Panc1 (cell line): ENCODE measurements at regions not wholly inside any gene's neighbourhood (a gene's known extent, or its start where the extent isn't known, plus 50 kb on each side); places are given as distances from the start of the nearest gene placed in this dataset.

Source experiments
- ATAC-seq: fragments of 200-7000 bp; cut with Tn5 transposase; 2 replicates; pipeline ENCODE4 v1.9.1; 2020; ENCODE audit warnings: mild to moderate bottlenecking, moderate library complexity
- BruUV-seq: library from RNA; stranded (reverse); fragments of 400-500 nt; replicated peaks from 2 replicates; lab custom pipeline; 2021; lab: Mats Ljungman, UMichigan
- CTCF ChIA-PET: fragments of 300-600 bp; sonication (Branson Sonifier 250); formaldehyde crosslinking; loops from one replicate; lab custom pipeline; 2022; ENCODE audit warnings: antibody characterized with exemption; lab: Charles Lee
- POLR2A ChIA-PET: fragments of 300-600 bp; sonication (Branson Sonifier 250); formaldehyde crosslinking; loops from one replicate; lab custom pipeline; 2022; ENCODE audit warnings: antibody characterized with exemption; lab: Charles Lee
- DNase-seq: peaks from one replicate; pipeline ENCODE4 v3.0.0-alpha.2; 2010; ENCODE audit warnings: low read depth, low spot score
- H3K27ac ChIP-seq: 2 replicates; pipeline ENCODE4 v1.5.1; 2011; ENCODE audit warnings: mild to moderate bottlenecking, low read length, inconsistent platforms
- H3K27me3 ChIP-seq: fragments of 200-500 bp; sonication (Bioruptor generic); 2 replicates; pipeline ENCODE4 v1.6.0; 2014; ENCODE audit warnings: low read length, inconsistent platforms; ENCODE audit not compliant: control insufficient read depth, insufficient read depth
- H3K36me3 ChIP-seq: fragments of 200-500 bp; sonication (Bioruptor generic); 2 replicates; pipeline ENCODE4 v1.5.1; 2014; ENCODE audit warnings: inconsistent platforms, mild to moderate bottlenecking, low read length, moderate library complexity; ENCODE audit not compliant: control insufficient read depth, insufficient read depth
- H3K4me1 ChIP-seq: 2 replicates; pipeline ENCODE4 v1.5.1; 2011; ENCODE audit warnings: inconsistent platforms, mild to moderate bottlenecking, low read length, moderate library complexity; ENCODE audit not compliant: control insufficient read depth, insufficient read depth
- H3K4me3 ChIP-seq, 2 experiments: 2 replicates each; pipeline ENCODE4 v1.5.1; 2011 to 2012; ENCODE audit warnings: low read depth in 2 of 2, low read length in 2 of 2, mild to moderate bottlenecking in 2 of 2, inconsistent platforms in 1 of 2, moderate library complexity in 1 of 2
- H3K9me3 ChIP-seq: fragments of 200-500 bp; sonication (Bioruptor generic); 2 replicates; pipeline ENCODE4 v1.5.1; 2014; ENCODE audit warnings: low read depth, mild to moderate bottlenecking, inconsistent platforms, low read length, moderate library complexity; ENCODE audit not compliant: control insufficient read depth, insufficient read depth
- REST ChIP-seq, 2 experiments: IDR thresholded peaks; 2 replicates each; pipeline ENCODE4 v1.6.1; 2011 to 2012; ENCODE audit warnings: low read depth in 2 of 2, control low read depth in 1 of 2, low read length in 1 of 2, mild to moderate bottlenecking in 1 of 2, moderate library complexity in 1 of 2; ENCODE audit not compliant: insufficient read depth in 1 of 2
- SIN3A ChIP-seq: IDR thresholded peaks from 2 replicates; pipeline ENCODE4 v1.6.1; 2012; ENCODE audit warnings: low read depth, mild to moderate bottlenecking, low read length, moderate library complexity, borderline replicate concordance; ENCODE audit not compliant: insufficient read depth
- TCF7L2 ChIP-seq: IDR thresholded peaks from 2 replicates; pipeline ENCODE4 v1.6.1; 2011; ENCODE audit warnings: mild to moderate bottlenecking, low read depth, low read length, inconsistent platforms
- in situ Hi-C: cut with HindIII; loops from 2 replicates; pipeline ENCODE4 v1.10.0; 2016; ENCODE audit warnings: low sequenced_read_pairs, low pct_unique_long_range_greater_than_20kb
- intact Hi-C: fragments of 100-400 bp; cut with micrococcal nuclease; formaldehyde crosslinking; loops from one replicate; pipeline ENCODE4 v1.10.0; 2022; ENCODE audit not compliant: unreplicated experiment
- TF ChIP-seq, protein P1 (sequence below): fragments of 450-650 bp; IDR thresholded peaks from 2 replicates; pipeline ENCODE4 v1.5.1; 2017; ENCODE audit warnings: mild to moderate bottlenecking

DNA sequence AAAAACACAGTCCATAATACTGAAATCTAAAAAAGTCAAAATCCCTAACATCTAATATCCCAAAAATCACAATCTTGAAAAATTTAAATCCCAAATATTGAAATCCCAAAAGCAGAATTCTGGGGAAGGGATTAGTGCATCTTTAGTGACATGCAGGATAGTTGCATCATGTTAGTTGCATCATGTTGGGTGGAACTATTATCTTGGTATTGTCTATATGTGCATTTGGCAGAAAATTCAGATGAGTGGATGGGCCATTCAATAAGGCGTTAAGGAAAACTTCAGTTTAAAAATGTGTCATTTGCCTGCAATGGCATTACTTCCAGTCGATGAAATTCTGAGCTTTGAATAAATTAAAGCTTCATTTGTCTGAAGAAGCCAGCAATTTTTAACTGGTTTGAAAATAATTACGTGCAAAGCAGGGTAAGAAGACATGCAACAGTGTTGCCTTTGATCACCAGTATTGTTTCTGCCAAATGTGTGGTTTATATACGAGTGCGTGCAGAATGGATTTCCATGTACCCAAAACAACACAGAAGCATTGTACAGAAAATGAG lies 221.4 kb upstream of the NFE2L3 start:
- Histone ChIP-seq H3K27ac (no peak overlapping the region), H3K4me3 (no peak overlapping the region), H3K36me3 (no peaks in the 10 kb centered on the region), H3K4me1 (no peaks in the 10 kb centered on the region), H3K9me3 (no peaks in the 10 kb centered on the region), H3K27me3 (peaks cover 10% of the 10 kb centered on the region; the same call in 1 of the 2 replicates)
- intact Hi-C loops (no loop called here), in situ Hi-C loops (no loop called here)
- ChIA-PET CTCF (no interaction called here), POLR2A (no interaction called here)
- no peak for DNase-seq
- TF ChIP-seq REST (IDR thresholded peaks at IDR 0.05; ENCODE audit: insufficient read depth in 1 of 2, low read depth in 2 of 2, low read length in 1 of 2) (no peak), SIN3A (no peak)
- TF ChIP-seq, protein P1, sequence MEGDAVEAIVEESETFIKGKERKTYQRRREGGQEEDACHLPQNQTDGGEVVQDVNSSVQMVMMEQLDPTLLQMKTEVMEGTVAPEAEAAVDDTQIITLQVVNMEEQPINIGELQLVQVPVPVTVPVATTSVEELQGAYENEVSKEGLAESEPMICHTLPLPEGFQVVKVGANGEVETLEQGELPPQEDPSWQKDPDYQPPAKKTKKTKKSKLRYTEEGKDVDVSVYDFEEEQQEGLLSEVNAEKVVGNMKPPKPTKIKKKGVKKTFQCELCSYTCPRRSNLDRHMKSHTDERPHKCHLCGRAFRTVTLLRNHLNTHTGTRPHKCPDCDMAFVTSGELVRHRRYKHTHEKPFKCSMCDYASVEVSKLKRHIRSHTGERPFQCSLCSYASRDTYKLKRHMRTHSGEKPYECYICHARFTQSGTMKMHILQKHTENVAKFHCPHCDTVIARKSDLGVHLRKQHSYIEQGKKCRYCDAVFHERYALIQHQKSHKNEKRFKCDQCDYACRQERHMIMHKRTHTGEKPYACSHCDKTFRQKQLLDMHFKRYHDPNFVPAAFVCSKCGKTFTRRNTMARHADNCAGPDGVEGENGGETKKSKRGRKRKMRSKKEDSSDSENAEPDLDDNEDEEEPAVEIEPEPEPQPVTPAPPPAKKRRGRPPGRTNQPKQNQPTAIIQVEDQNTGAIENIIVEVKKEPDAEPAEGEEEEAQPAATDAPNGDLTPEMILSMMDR = no peak
- BruUV-seq = no TSS peak
- no peak for ATAC-seq

DNA sequence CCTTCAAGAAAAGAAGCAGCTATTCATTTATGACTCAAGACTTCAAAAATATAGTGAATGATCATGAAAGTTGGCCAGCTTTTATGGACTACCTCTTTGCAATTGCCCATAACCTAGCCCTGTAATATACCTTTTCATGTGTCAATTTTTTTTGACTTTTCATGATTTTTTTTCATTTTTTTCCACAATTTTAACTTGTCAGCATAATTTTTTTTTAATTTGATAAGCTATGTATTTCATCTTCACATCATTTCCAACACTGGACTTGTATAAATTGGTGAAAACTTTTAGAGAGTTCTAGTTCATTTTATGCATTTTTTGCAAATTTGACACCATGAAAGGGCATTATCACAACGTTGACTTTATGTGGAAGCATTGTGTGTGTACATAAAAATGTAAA lies 220.8 kb upstream of the NFE2L3 start:
- BruUV-seq = no TSS peak
- TF ChIP-seq, protein P1 = no peak
- TF ChIP-seq SIN3A (no peak), TCF7L2 (no peak)

More for the DNA sequence above, 220.8 kb upstream of the NFE2L3 start:
- DNase-seq (no peak), ATAC-seq (no peak)
- in situ Hi-C loops = no loop called here
- ChIA-PET CTCF (interaction anchor here (0.6 kb wide), 1 partner anchor 724 kb away, joined by 4 read pairs; no protein-coding TSS in a partner anchor), POLR2A (no interaction called here)
- H3K4me3 ChIP-seq = no peak overlapping the region
- H3K27ac ChIP-seq = no peak overlapping the region
- no peaks in the 10 kb centered on the region for H3K4me1 ChIP-seq
- no peaks in the 10 kb centered on the region for H3K9me3 ChIP-seq
- intact Hi-C loops = no loop called here
- H3K36me3 ChIP-seq = no peaks in the 10 kb centered on the region
- peaks cover 10% of the 10 kb centered on the region; the same call in 1 of the 2 replicates for H3K27me3 ChIP-seq
